HepG2 (cell line): ENCODE measurements at regions not wholly inside any gene's neighbourhood (a gene's known extent, or its start where the extent isn't known, plus 50 kb on each side); places are given as distances from the start of the nearest gene placed in this dataset.

Source experiments
- ATAC-seq: fragments of 200-7000 bp; cut with Tn5 transposase; 3 replicates; pipeline ENCODE4 v1.9.1; 2020; ENCODE audit warnings: mild to moderate bottlenecking, moderate library complexity
- BruUV-seq: library from RNA; stranded (reverse); fragments of 400-500 nt; replicated peaks from 2 replicates; lab custom pipeline; 2021; lab: Mats Ljungman, UMichigan
- CTCF ChIA-PET: fragments of 300-600 bp; formaldehyde crosslinking; extraction: SDS; loops from one replicate; lab custom pipeline; 2021; ENCODE audit warnings: low total read pairs, inconsistent platforms, low intra/inter-chr PET ratio; lab: Yijun Ruan, JAX
- POLR2A ChIA-PET: fragments of 350-600 bp; sonication (Branson Sonifier 250); formaldehyde crosslinking; loops from one replicate; lab custom pipeline; 2020; ENCODE audit warnings: antibody characterized with exemption, inconsistent platforms; lab: Yijun Ruan, JAX
- DNase-seq: peaks from one replicate; pipeline ENCODE4 v3.0.0-alpha.2; 2015; ENCODE audit warnings: low spot score
- FAIRE-seq: peaks from 3 replicates; lab custom pipeline; 2011; peaks lifted over from hg19 to GRCh38; lab: Jason Lieb, UNC
- H2AFZ ChIP-seq: one replicate; pipeline ENCODE4 v1.6.1; 2011; ENCODE audit warnings: low read length, inconsistent platforms
- H3K27ac ChIP-seq: fragments of 300-600 bp; 3 replicates; pipeline ENCODE4 v1.8.0; 2011; ENCODE audit warnings: mixed run types, mild to moderate bottlenecking, mixed read lengths, low read length, inconsistent platforms; ENCODE audit not compliant: insufficient read depth; ENCODE audit errors: extremely low read length
- H3K27me3 ChIP-seq, 2 experiments: fragments of 200-600 bp in 1 of 2; 2 replicates in 1 of 2; 3 replicates in 1 of 2; pipeline versions ENCODE4 v1.6.0 to v1.8.0; 2011; ENCODE audit warnings: low read length in 2 of 2, mild to moderate bottlenecking in 2 of 2, moderate library complexity in 2 of 2, inconsistent platforms in 1 of 2; ENCODE audit not compliant: insufficient read depth in 2 of 2, control insufficient read depth in 1 of 2
- H3K36me3 ChIP-seq, 2 experiments: fragments of 200-600 bp in 1 of 2; replicated peaks in 1 of 2; 2 replicates in 1 of 2; 3 replicates in 1 of 2; pipeline versions ENCODE4 v1.5.1 to v1.8.0; 2011; ENCODE audit warnings: low read length in 2 of 2, inconsistent platforms in 1 of 2; ENCODE audit not compliant: insufficient read depth in 2 of 2, control insufficient read depth in 1 of 2
- H3K4me1 ChIP-seq: 2 replicates; pipeline ENCODE4 v1.5.1; 2012; ENCODE audit warnings: low read length, inconsistent platforms; ENCODE audit not compliant: insufficient read depth
- H3K4me2 ChIP-seq: 2 replicates; pipeline ENCODE4 v1.6.0; 2011; ENCODE audit warnings: low read depth, low read length, inconsistent platforms
- H3K4me3 ChIP-seq, 3 experiments: fragments of 200-600 bp in 1 of 3; sonication (generic), shearing (Covaris generic) in 1 of 3; replicated peaks in 1 of 3; 2 replicates each; pipeline ENCODE4 v1.5.1; 2011 to 2016; ENCODE audit warnings: low read length in 3 of 3, inconsistent platforms in 2 of 3, low read depth in 2 of 3, mild to moderate bottlenecking in 2 of 3, control low read depth in 1 of 3, mixed read lengths in 1 of 3; ENCODE audit not compliant: insufficient read depth in 1 of 3
- H3K79me2 ChIP-seq: one replicate; pipeline ENCODE4 v1.6.1; 2011; ENCODE audit warnings: low read length, inconsistent platforms; ENCODE audit not compliant: insufficient read depth
- H3K9ac ChIP-seq: 2 replicates; pipeline ENCODE4 v1.6.0; 2011; ENCODE audit warnings: mild to moderate bottlenecking, low read depth, low read length, inconsistent platforms; ENCODE audit not compliant: insufficient read depth
- H3K9me3 ChIP-seq: 2 replicates; pipeline ENCODE4 v1.5.1; 2012; ENCODE audit warnings: mild to moderate bottlenecking, low read length
- H4K20me1 ChIP-seq: 2 replicates; pipeline ENCODE4 v1.6.0; 2011; ENCODE audit warnings: inconsistent platforms, mild to moderate bottlenecking, low read length, moderate library complexity; ENCODE audit not compliant: insufficient read depth
- IKZF5 ChIP-seq: IDR thresholded peaks from 2 replicates; pipeline ENCODE4 v1.6.1; 2018; ENCODE audit warnings: missing genetic modification reagents, mild to moderate bottlenecking, missing compliant biosample characterization
- ISX ChIP-seq: sonication (generic); formaldehyde crosslinking; conservative IDR thresholded peaks from 2 replicates; pipeline ENCODE4 v1.5.0; 2020; ENCODE audit warnings: missing genetic modification reagents
- MTF2 ChIP-seq: sonication (generic); formaldehyde crosslinking; IDR thresholded peaks from 2 replicates; pipeline ENCODE4 v1.5.0; 2020; ENCODE audit warnings: missing genetic modification reagents, borderline replicate concordance
- MXI1 ChIP-seq: IDR thresholded peaks from 3 replicates; pipeline ENCODE4 v1.6.1; 2012; ENCODE audit warnings: low read depth, low read length, inconsistent platforms, borderline replicate concordance
- NFE2L1 ChIP-seq: sonication (generic); formaldehyde crosslinking; IDR thresholded peaks from 2 replicates; pipeline ENCODE4 v1.4.0; 2020; ENCODE audit warnings: missing genetic modification reagents, mild to moderate bottlenecking, borderline replicate concordance
- NR2F1 ChIP-seq, 2 experiments: fragments of 450-650 bp in 1 of 2; formaldehyde crosslinking in 1 of 2; IDR thresholded peaks; 2 replicates each; pipeline versions ENCODE4 v1.5.0 to v1.6.1; 2016 to 2020; ENCODE audit warnings: mild to moderate bottlenecking in 1 of 2, missing compliant biosample characterization in 1 of 2, missing genetic modification reagents in 1 of 2, moderate library complexity in 1 of 2
- PATZ1 ChIP-seq: sonication (generic); formaldehyde crosslinking; IDR thresholded peaks from 2 replicates; pipeline ENCODE4 v1.4.0; 2020; ENCODE audit warnings: missing genetic modification reagents
- RBFOX2 ChIP-seq: fragments of 200-400 bp; formaldehyde crosslinking; IDR thresholded peaks from 2 replicates; pipeline ENCODE4 v1.6.1; 2017; ENCODE audit warnings: low read depth, mild to moderate bottlenecking, low read length
- RBM22 ChIP-seq: fragments of 200-400 bp; formaldehyde crosslinking; optimal IDR thresholded peaks from 2 replicates; pipeline ENCODE3; 2017; ENCODE audit warnings: mild to moderate bottlenecking, low read length, moderate library complexity
- ZFP90 ChIP-seq: sonication (generic); formaldehyde crosslinking; IDR thresholded peaks from 2 replicates; pipeline ENCODE4 v1.8.0; 2022; ENCODE audit warnings: missing genetic modification reagents, mild to moderate bottlenecking, inconsistent platforms, borderline replicate concordance
- ZNF263 ChIP-seq: sonication (generic); formaldehyde crosslinking; IDR thresholded peaks from 2 replicates; pipeline ENCODE4 v1.4.0; 2020; ENCODE audit warnings: missing genetic modification reagents
- ZNF556 ChIP-seq: sonication (generic); formaldehyde crosslinking; IDR thresholded peaks from 2 replicates; pipeline ENCODE4 v1.4.0; 2020; ENCODE audit warnings: mild to moderate bottlenecking, missing genetic modification reagents, borderline replicate concordance
- WGBS: methylation state at CpG from one replicate; pipeline ENCODE4 v1.1.6; 2017; ENCODE audit warnings: low lambda C conversion rate; 5-methylcytosine and 5-hydroxymethylcytosine counted together
- in situ Hi-C: cut with HindIII; loops from 2 replicates; pipeline ENCODE4 v1.10.0; 2017; ENCODE audit warnings: low pct_unique_long_range_greater_than_20kb; ENCODE audit not compliant: extremely low pct_ligation_motif_present
- intact Hi-C: fragments of 100-400 bp; cut with micrococcal nuclease; formaldehyde crosslinking; loops from one replicate; pipeline ENCODE4 v1.10.0; 2022; ENCODE audit not compliant: unreplicated experiment
- TF ChIP-seq, protein P1 (sequence below): sonication (generic); formaldehyde crosslinking; IDR thresholded peaks from 2 replicates; pipeline ENCODE4 v1.5.1; 2020; ENCODE audit warnings: mild to moderate bottlenecking, missing genetic modification reagents, borderline replicate concordance

- no peak for DNase-seq
- no peaks in the 10 kb centered on the region for H4K20me1 ChIP-seq
- H3K27ac ChIP-seq, result no peak overlapping the region
- H3K79me2 ChIP-seq, result no peaks in the 10 kb centered on the region
- no peak for FAIRE-seq
- no peak overlapping the region for H3K4me3 ChIP-seq
- intact Hi-C loops (no loop called here), in situ Hi-C loops (no loop called here)
- H2AFZ ChIP-seq, result no peak overlapping the region
- H3K9ac ChIP-seq, result no peak overlapping the region
- BruUV-seq, result no TSS peak
- WGBS, result 32% methylated on average over 3 of the region's 3 CpGs
- POLR2A ChIA-PET, result no interaction called here
- no peak overlapping the region for H3K4me2 ChIP-seq
- no peaks in the 10 kb centered on the region for H3K9me3 ChIP-seq
- no peaks in the 10 kb centered on the region; a peak in 1 of 5 replicates for H3K27me3 ChIP-seq
- no peaks in the 10 kb centered on the region for H3K36me3 ChIP-seq
- CTCF ChIA-PET, result no interaction called here
- no peak for ATAC-seq
- peaks cover 10% of the 10 kb centered on the region for H3K4me1 ChIP-seq
- TF ChIP-seq MTF2 (no peak), NR2F1 (CRISPR knock-in tag; IDR thresholded peaks at IDR 0.05) (no peak), NFE2L1 (CRISPR knock-in tag) (no peak), ZFP90 (CRISPR knock-in tag) (no peak), ISX (no peak), ZNF263 (CRISPR knock-in tag) (no peak), RBFOX2 (no peak), IKZF5 (no peak), ZNF556 (CRISPR knock-in tag) (no peak), RBM22 (no peak), PATZ1 (no peak), MXI1 (no peak)
- TF ChIP-seq, protein P1, sequence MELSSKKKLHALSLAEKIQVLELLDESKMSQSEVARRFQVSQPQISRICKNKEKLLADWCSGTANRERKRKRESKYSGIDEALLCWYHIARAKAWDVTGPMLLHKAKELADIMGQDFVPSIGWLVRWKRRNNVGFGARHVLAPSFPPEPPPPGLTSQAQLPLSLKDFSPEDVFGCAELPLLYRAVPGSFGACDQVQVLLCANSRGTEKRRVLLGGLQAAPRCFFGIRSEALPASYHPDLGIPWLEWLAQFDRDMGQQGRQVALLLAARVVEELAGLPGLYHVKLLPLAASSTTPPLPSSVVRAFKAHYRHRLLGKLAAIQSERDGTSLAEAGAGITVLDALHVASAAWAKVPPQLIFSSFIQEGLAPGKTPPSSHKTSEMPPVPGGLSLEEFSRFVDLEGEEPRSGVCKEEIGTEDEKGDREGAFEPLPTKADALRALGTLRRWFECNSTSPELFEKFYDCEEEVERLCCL, result no peak
Measured at GRCh38 chr3:30155755-30156154, 450.6 kb upstream of the TGFBR2 start.
